CD4-positive, alpha-beta T cell treated with Interleukin-10 for 1 hour (primary cell): ENCODE measurements at regions not wholly inside any gene's neighbourhood (a gene's known extent, or its start where the extent isn't known, plus 50 kb on each side); places are given as distances from the start of the nearest gene placed in this dataset.
"Not testable (repeated sequence)": the region's sequence is repeated elsewhere in the genome, so short reads cannot be mapped to it uniquely, and the experiment has no call there.

ENCODE experiments used
- DNase-seq: peaks from one replicate; pipeline ENCODE4 v3.0.0-alpha.2; 2020

GRCh38 chr12:13552830-13553229 is 356.3 kb downstream of the EMP1 start:
- no peak for DNase-seq

- no peak for DNase-seq
Measured at GRCh38 chr12:13547283-13547682, 350.8 kb downstream of the EMP1 start.

- no peak for DNase-seq
Measured at GRCh38 chr12:13546231-13546630, 349.7 kb downstream of the EMP1 start.

- DNase-seq = no peak
Measured at GRCh38 chr12:13539051-13539450, 342.5 kb downstream of the EMP1 start.

GRCh38 chr12:13538136-13538535 is 341.6 kb downstream of the EMP1 start:
- DNase-seq = no peak

- no peak for DNase-seq
Measured at GRCh38 chr12:13537623-13538022, 341.1 kb downstream of the EMP1 start.

GRCh38 chr12:13536219-13536910 is 339.8 kb downstream of the EMP1 start:
- DNase-seq = no peak

- no peak for DNase-seq
Measured at GRCh38 chr12:13534645-13535398, 338.3 kb downstream of the EMP1 start.

- DNase-seq = no peak
Measured at GRCh38 chr12:13534242-13534641, 337.7 kb downstream of the EMP1 start.

GRCh38 chr12:13530966-13531365 is 334.4 kb downstream of the EMP1 start:
- no peak for DNase-seq

- not testable (repeated sequence) for DNase-seq
Measured at GRCh38 chr12:13526185-13526921, 329.8 kb downstream of the EMP1 start.

GRCh38 chr12:13523536-13524307 is 327.2 kb downstream of the EMP1 start:
- no peak for DNase-seq

GRCh38 chr12:13518034-13518433 is 321.5 kb downstream of the EMP1 start:
- not testable (repeated sequence) for DNase-seq

GRCh38 chr12:13509740-13510139 is 313.2 kb downstream of the EMP1 start:
- no peak for DNase-seq

GRCh38 chr12:13505636-13506035 is 309.1 kb downstream of the EMP1 start:
- DNase-seq = no peak

- DNase-seq = no peak
Measured at GRCh38 chr12:13505224-13505623, 308.7 kb downstream of the EMP1 start.

- no peak for DNase-seq
Measured at GRCh38 chr12:13504736-13505135, 308.2 kb downstream of the EMP1 start.

GRCh38 chr12:13504074-13504473 is 307.5 kb downstream of the EMP1 start:
- no peak for DNase-seq

GRCh38 chr12:13503094-13503835 is 306.7 kb downstream of the EMP1 start:
- DNase-seq = no peak

- no peak for DNase-seq
Measured at GRCh38 chr12:13499008-13499407, 302.5 kb downstream of the EMP1 start.

- DNase-seq = no peak
Measured at GRCh38 chr12:13496111-13496510, 299.6 kb downstream of the EMP1 start.

- DNase-seq = no peak
Measured at GRCh38 chr12:13489246-13489645, 292.7 kb downstream of the EMP1 start.
